HCT116 (cell line): ENCODE measurements at regions not wholly inside any gene's neighbourhood (a gene's known extent, or its start where the extent isn't known, plus 50 kb on each side); places are given as distances from the start of the nearest gene placed in this dataset.

Experiments used
- ATAC-seq: fragments of 200-7000 bp; cut with Tn5 transposase; 2 replicates; pipeline ENCODE4 v1.9.1; 2020; ENCODE audit warnings: mild to moderate bottlenecking, moderate library complexity
- BruUV-seq: library from RNA; stranded (reverse); fragments of 400-500 nt; replicated peaks from 2 replicates; lab custom pipeline; 2021; lab: Mats Ljungman, UMichigan
- CTCF ChIA-PET: fragments of 300-600 bp; sonication (Branson Sonifier 250); formaldehyde crosslinking; loops from one replicate; lab custom pipeline; 2021; ENCODE audit warnings: antibody characterized with exemption; lab: Charles Lee
- POLR2A ChIA-PET: fragments of 300-600, 350-600 bp; sonication (Branson Sonifier 250); formaldehyde crosslinking; loops from one replicate; lab custom pipeline; 2021; ENCODE audit warnings: antibody characterized with exemption; lab: Charles Lee
- RAD21 ChIA-PET, 2 experiments: fragments of 300-600 bp; sonication (Branson Sonifier 250); formaldehyde crosslinking; loops; one replicate each; lab custom pipeline; 2023; ENCODE audit warnings: low total read pairs in 2 of 2; ENCODE audit not compliant: uncharacterized antibody in 2 of 2, unreplicated experiment in 2 of 2, low non-redundant PET in 1 of 2; lab: Charles Lee
- DNase-seq: peaks from one replicate; pipeline ENCODE4 v3.0.0-alpha.2; 2010; ENCODE audit warnings: low read depth, low spot score
- H2AFZ ChIP-seq: fragments of 200-600 bp; shearing (Covaris generic), sonication (generic); 2 replicates; pipeline ENCODE4 v1.6.1; 2017; ENCODE audit warnings: low read depth, mixed run types, mixed read lengths, antibody characterized with exemption, low read length; ENCODE audit not compliant: poor library complexity, severe bottlenecking
- H3K27ac ChIP-seq: 2 replicates; pipeline ENCODE4 v1.5.1; 2012; ENCODE audit warnings: low read depth, low read length
- H3K27me3 ChIP-seq: fragments of 200-600 bp; sonication (generic); 2 replicates; pipeline ENCODE4 v1.6.1; 2016; ENCODE audit warnings: mixed run types, low read length, mixed read lengths; ENCODE audit not compliant: insufficient read depth
- H3K36me3 ChIP-seq, 2 experiments: fragments of 200-500 bp in 1 of 2; fragments of 200-600 bp in 1 of 2; sonication (Bioruptor generic) in 1 of 2; sonication (generic) in 1 of 2; 2 replicates each; pipeline versions ENCODE4 v1.5.1 to v1.6.1; 2014 to 2016; ENCODE audit warnings: low read length in 2 of 2, inconsistent platforms in 1 of 2, mixed read lengths in 1 of 2, mixed run types in 1 of 2; ENCODE audit not compliant: insufficient read depth in 2 of 2, control insufficient read depth in 1 of 2
- H3K4me1 ChIP-seq, 2 experiments: fragments of 200-600 bp in 1 of 2; sonication (generic) in 1 of 2; 2 replicates each; pipeline versions ENCODE4 v1.5.1 to v1.6.1; 2012 to 2017; ENCODE audit warnings: low read length in 2 of 2, inconsistent platforms in 1 of 2, mild to moderate bottlenecking in 1 of 2, mixed read lengths in 1 of 2, mixed run types in 1 of 2, moderate library complexity in 1 of 2; ENCODE audit not compliant: insufficient read depth in 2 of 2, control insufficient read depth in 1 of 2
- H3K4me2 ChIP-seq: fragments of 200-600 bp; sonication (generic); 2 replicates; pipeline ENCODE4 v1.6.1; 2017; ENCODE audit warnings: mixed run types, low read length, mixed read lengths
- H3K4me3 ChIP-seq, 2 experiments: fragments of 200-600 bp in 1 of 2; sonication (generic) in 1 of 2; replicated peaks in 1 of 2; 2 replicates each; pipeline ENCODE4 v1.5.1; 2011 to 2016; ENCODE audit warnings: low read length in 2 of 2, control low read depth in 1 of 2, low read depth in 1 of 2, mild to moderate bottlenecking in 1 of 2, mixed read lengths in 1 of 2, mixed run types in 1 of 2
- H3K79me2 ChIP-seq: fragments of 200-600 bp; sonication (generic); 2 replicates; pipeline ENCODE4 v1.6.1; 2017; ENCODE audit warnings: mild to moderate bottlenecking, mixed run types, low read length, moderate library complexity, mixed read lengths; ENCODE audit not compliant: insufficient read depth
- H3K9ac ChIP-seq: fragments of 200-600 bp; sonication (generic); 2 replicates; pipeline ENCODE4 v1.6.1; 2016; ENCODE audit warnings: low read length, mixed read lengths
- H3K9me2 ChIP-seq: fragments of 200-600 bp; sonication (generic), shearing (Covaris generic); 2 replicates; pipeline ENCODE4 v1.6.1; 2017; ENCODE audit warnings: mixed run types, mild to moderate bottlenecking, moderate library complexity; ENCODE audit not compliant: insufficient read depth
- H3K9me3 ChIP-seq, 2 experiments: fragments of 200-500 bp in 1 of 2; fragments of 200-600 bp in 1 of 2; sonication (Bioruptor generic) in 1 of 2; sonication (generic) in 1 of 2; 2 replicates each; pipeline ENCODE4 v1.6.1; 2014 to 2017; ENCODE audit warnings: low read length in 2 of 2, mixed read lengths in 2 of 2, inconsistent platforms in 1 of 2, low read depth in 1 of 2, mild to moderate bottlenecking in 1 of 2, mixed run types in 1 of 2, moderate library complexity in 1 of 2; ENCODE audit not compliant: control insufficient read depth in 1 of 2, insufficient read depth in 1 of 2
- H4K20me1 ChIP-seq: fragments of 200-600 bp; sonication (generic), shearing (Covaris generic); 2 replicates; pipeline ENCODE4 v1.6.1; 2017; ENCODE audit warnings: mixed run types, mild to moderate bottlenecking, moderate library complexity; ENCODE audit not compliant: insufficient read depth
- CBX3 ChIP-seq: IDR thresholded peaks from 2 replicates; pipeline ENCODE4 v1.6.1; 2012; ENCODE audit warnings: low read depth
- CEBPB ChIP-seq: IDR thresholded peaks from 2 replicates; pipeline ENCODE4 v1.6.1; 2012; ENCODE audit warnings: low read depth
- EGR1 ChIP-seq: IDR thresholded peaks from 2 replicates; pipeline ENCODE4 v1.6.1; 2012; ENCODE audit warnings: low read depth
- ELF1 ChIP-seq: IDR thresholded peaks from 2 replicates; pipeline ENCODE4 v1.6.1; 2012; ENCODE audit warnings: low read depth, borderline replicate concordance
- EZH2 ChIP-seq: fragments of 200-600 bp; sonication (generic); IDR thresholded peaks from 2 replicates; pipeline ENCODE4 v1.6.1; 2017; ENCODE audit warnings: antibody characterized with exemption, mixed run types
- EZH2phosphoT487 ChIP-seq: fragments of 200-600 bp; IDR thresholded peaks from 2 replicates; pipeline ENCODE4 v1.6.1; 2018; ENCODE audit warnings: antibody characterized with exemption, borderline replicate concordance
- FOSL1 ChIP-seq: IDR thresholded peaks from 2 replicates; pipeline ENCODE4 v1.6.1; 2012; ENCODE audit warnings: low read depth
- JUND ChIP-seq: IDR thresholded peaks from 2 replicates; pipeline ENCODE4 v1.6.1; 2012
- POLR2A ChIP-seq: IDR thresholded peaks from 2 replicates; pipeline ENCODE4 v1.7.0; 2011; ENCODE audit warnings: borderline replicate concordance; ENCODE audit not compliant: insufficient read depth, insufficient read length; ENCODE audit errors: extremely low read depth
- SP1 ChIP-seq: IDR thresholded peaks from 2 replicates; pipeline ENCODE4 v1.6.1; 2012; ENCODE audit warnings: low read depth
- TCF7L2 ChIP-seq: IDR thresholded peaks from 2 replicates; pipeline ENCODE4 v1.7.0; 2011; ENCODE audit warnings: borderline replicate concordance, inconsistent platforms; ENCODE audit not compliant: insufficient read depth, insufficient read length; ENCODE audit errors: extremely low read depth
- ZBTB33 ChIP-seq: IDR thresholded peaks from 2 replicates; pipeline ENCODE4 v1.6.1; 2011; ENCODE audit warnings: mild to moderate bottlenecking, low read length, moderate library complexity; ENCODE audit not compliant: insufficient replicate concordance; ENCODE audit errors: extremely low read depth
- ZNF274 ChIP-seq: fragments of 200-500 bp; sonication (Bioruptor generic); IDR thresholded peaks from 2 replicates; pipeline ENCODE4 v1.6.1; 2014; ENCODE audit warnings: mild to moderate bottlenecking, low read depth, low read length, inconsistent platforms
- intact Hi-C: fragments of 100-400 bp; cut with micrococcal nuclease; formaldehyde crosslinking; loops from 2 replicates; pipeline ENCODE4 v1.10.0; 2022

GRCh38 chr18:28736951-28737350, 560.0 kb upstream of the CDH2 start:
- no peaks in the 10 kb centered on the region; a peak in 1 of 4 replicates for H3K9me3 ChIP-seq
- H3K27me3 ChIP-seq: no peaks in the 10 kb centered on the region
- no peak for ATAC-seq
- H2AFZ ChIP-seq: no peak overlapping the region
- no peaks in the 10 kb centered on the region for H3K36me3 ChIP-seq
- no peaks in the 10 kb centered on the region for H3K9me2 ChIP-seq
- H3K27ac ChIP-seq: no peak overlapping the region
- ChIA-PET RAD21 (no interaction called here), POLR2A (no interaction called here), CTCF (no interaction called here)
- H3K9ac ChIP-seq: no peak overlapping the region
- intact Hi-C loops: no loop called here
- H3K4me1 ChIP-seq: no peaks in the 10 kb centered on the region
- BruUV-seq: no TSS peak
- TF ChIP-seq EZH2phosphoT487 (no peak), EGR1 (no peak), EZH2 (no peak), FOSL1 (no peak), SP1 (no peak), CEBPB (no peak), POLR2A (no peak), CBX3 (no peak)
- no peak overlapping the region for H3K4me3 ChIP-seq
- no peaks in the 10 kb centered on the region for H3K79me2 ChIP-seq
- DNase-seq: no peak
- no peak overlapping the region for H3K4me2 ChIP-seq
- H4K20me1 ChIP-seq: no peaks in the 10 kb centered on the region

DNA sequence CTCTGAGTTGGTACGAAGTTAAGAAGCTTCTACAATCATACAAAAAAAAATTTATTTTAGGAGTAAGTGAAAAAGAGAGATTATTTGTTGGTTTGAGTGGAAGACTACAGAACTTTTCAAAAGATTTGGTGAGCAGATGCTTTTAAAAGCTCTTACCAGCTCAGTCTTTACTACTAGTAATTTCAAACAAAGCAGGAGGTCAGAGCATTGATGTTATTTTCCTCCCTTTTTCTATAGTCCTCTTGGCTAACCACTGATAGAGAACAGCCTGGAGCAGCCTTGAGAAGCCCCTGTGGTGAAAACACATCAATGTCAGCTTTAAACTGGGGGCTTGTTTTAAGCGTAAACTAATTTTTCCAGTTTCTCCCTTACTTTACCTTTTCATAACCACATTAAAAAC, 559.3 kb upstream of the CDH2 start:
- intact Hi-C loops: no loop called here
- no peaks in the 10 kb centered on the region for H3K27me3 ChIP-seq
- no peak for DNase-seq
- RAD21 ChIA-PET: no interaction called here
- no TSS peak for BruUV-seq
- H4K20me1 ChIP-seq: no peaks in the 10 kb centered on the region
- H3K4me3 ChIP-seq: no peak overlapping the region
- H3K4me2 ChIP-seq: no peak overlapping the region
- H3K9me2 ChIP-seq: no peaks in the 10 kb centered on the region
- CTCF ChIA-PET: no interaction called here
- ATAC-seq: no peak
- no peak overlapping the region for H3K27ac ChIP-seq
- H3K9ac ChIP-seq: no peak overlapping the region
- no peak overlapping the region for H2AFZ ChIP-seq
- H3K9me3 ChIP-seq: no peaks in the 10 kb centered on the region; a peak in 1 of 4 replicates
- no peak for TF ChIP-seq ZNF274
- TF ChIP-seq ELF1: no peak
- TF ChIP-seq ZBTB33: no peak
- TF ChIP-seq TCF7L2: no peak
- TF ChIP-seq FOSL1: no peak
- TF ChIP-seq JUND: no peak
- POLR2A ChIA-PET: no interaction called here
- no peaks in the 10 kb centered on the region for H3K36me3 ChIP-seq
- H3K79me2 ChIP-seq: no peaks in the 10 kb centered on the region
- no peaks in the 10 kb centered on the region for H3K4me1 ChIP-seq
